ENCODE measurements at regions not wholly inside any gene's neighbourhood (a gene's known extent, or its start where the extent isn't known, plus 50 kb on each side); places are given as distances from the start of the nearest gene placed in this dataset.

- no peak for TF ChIP-seq ZNF609 (CRISPR knock-in tag; IDR thresholded peaks at IDR 0.05; ENCODE audit: borderline replicate concordance)
- TF ChIP-seq ZNF484 (CRISPR knock-in tag; IDR thresholded peaks at IDR 0.05; ENCODE audit: borderline replicate concordance, low read depth) = no peak
- TF ChIP-seq KDM2A (CRISPR knock-in tag; IDR thresholded peaks at IDR 0.05; ENCODE audit: borderline replicate concordance, low read depth) = peak; percentile 71
- TF ChIP-seq ZFP36 (IDR thresholded peaks at IDR 0.05; ENCODE audit: borderline replicate concordance, low read depth, low read length, partially characterized antibody) = no peak
- no peak for TF ChIP-seq ETS1 (CRISPR knock-in tag; IDR thresholded peaks at IDR 0.05)
- no peak for TF ChIP-seq ZSCAN21 (CRISPR knock-in tag; IDR thresholded peaks at IDR 0.05; ENCODE audit: borderline replicate concordance)
- peak; percentile 37 for TF ChIP-seq ELF3 (CRISPR knock-in tag; IDR thresholded peaks at IDR 0.05)
- TF ChIP-seq NFIC (IDR thresholded peaks at IDR 0.05; ENCODE audit: low read length) = no peak
- TF ChIP-seq ZNF281 (CRISPR knock-in tag; IDR thresholded peaks at IDR 0.05; ENCODE audit: borderline replicate concordance) = no peak
- TF ChIP-seq ZHX1 (CRISPR knock-in tag; IDR thresholded peaks at IDR 0.05; ENCODE audit: low read depth) = no peak
- no peak for TF ChIP-seq MTF2 (CRISPR knock-in tag; IDR thresholded peaks at IDR 0.05; ENCODE audit: borderline replicate concordance)
- no peak for TF ChIP-seq KLF16 (CRISPR knock-in tag; IDR thresholded peaks at IDR 0.05)
- TF ChIP-seq REL (CRISPR knock-in tag; conservative IDR thresholded peaks at IDR 0.05) = no peak
- no peak for TF ChIP-seq TRIM22 (IDR thresholded peaks at IDR 0.05)
Observed at GRCh38 chr20:20824924-20825584, 112.6 kb upstream of the RALGAPA2 start (continued).
